Activated CD8-positive, alpha-beta memory T cell treated with anti-CD3 and anti-CD28 coated beads for 4 hours (primary cell): ENCODE measurements at regions not wholly inside any gene's neighbourhood (a gene's known extent, or its start where the extent isn't known, plus 50 kb on each side); places are given as distances from the start of the nearest gene placed in this dataset.
A peak's percentile ranks its signal among the peaks of the same experiment; 100 is the strongest.

Source experiments
- DNase-seq, 2 donors: peaks; one replicate each; pipeline ENCODE4 v3.0.0-alpha.2; 2020; ENCODE audit warnings: low read depth in 2 of 2

- no peak for DNase-seq
Measured at GRCh38 chr9:126556560-126557250, 57.0 kb upstream of the LMX1B start.

DNA sequence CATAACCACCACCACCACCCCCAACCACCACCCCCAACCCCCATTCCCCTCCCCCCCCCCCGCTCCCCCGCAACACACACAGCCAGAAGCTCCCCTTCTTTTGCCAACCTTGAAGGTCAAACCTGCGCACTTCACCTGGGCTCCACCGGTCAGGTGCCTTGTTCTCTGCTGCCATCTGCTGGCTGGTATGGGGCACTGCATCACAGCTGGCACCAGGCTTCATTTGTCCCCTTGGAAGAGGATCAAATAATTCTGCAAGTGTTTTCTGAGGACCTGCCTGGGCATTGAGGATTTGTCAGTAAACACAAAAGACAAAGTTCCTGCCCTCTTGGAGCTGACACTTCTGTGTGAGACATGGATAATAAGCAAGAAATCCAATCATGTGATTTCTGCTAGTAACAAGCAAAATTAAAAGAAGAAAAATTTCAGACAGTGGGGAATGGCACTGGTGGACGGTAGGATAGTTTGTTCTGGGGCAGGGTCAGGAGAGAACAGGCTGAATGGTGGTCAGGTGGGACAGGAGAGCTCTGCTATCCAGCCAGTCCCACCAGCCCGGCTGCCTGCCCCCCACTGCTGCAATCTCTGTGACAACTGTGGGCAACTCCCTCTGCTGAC lies 55.6 kb upstream of the LMX1B start:
- peak; percentile 30 to 54 for DNase-seq

- no peak for DNase-seq
Measured at GRCh38 chr9:126559296-126559695, 54.4 kb upstream of the LMX1B start.

GRCh38 chr9:126561582-126561981 lies 52.1 kb upstream of the LMX1B start:
- DNase-seq, result no peak

GRCh38 chr9:126563556-126563955 lies 50.2 kb upstream of the LMX1B start:
- no peak for DNase-seq
